Liver (tissue), 8 donors: ENCODE measurements at regions not wholly inside any gene's neighbourhood (a gene's known extent, or its start where the extent isn't known, plus 50 kb on each side); places are given as distances from the start of the nearest gene placed in this dataset.

Source experiments
- DNase-seq: peaks from one replicate; pipeline ENCODE4 v3.0.0-alpha.2; 2017; ENCODE audit warnings: low spot score
- H3K27ac ChIP-seq, 2 donors: one replicate each; pipeline ENCODE4 v1.7.0; 2013; ENCODE audit warnings: inconsistent platforms in 2 of 2, low read length in 2 of 2, control low read depth in 1 of 2, low read depth in 1 of 2, mild to moderate bottlenecking in 1 of 2
- H3K27me3 ChIP-seq, 4 donors: one replicate each; pipeline versions ENCODE4 v1.6.1 to v1.7.0; 2013; ENCODE audit warnings: low read length in 3 of 4, inconsistent platforms in 1 of 4, mild to moderate bottlenecking in 1 of 4, moderate library complexity in 1 of 4; ENCODE audit not compliant: control insufficient read depth in 4 of 4, insufficient read depth in 4 of 4
- H3K36me3 ChIP-seq, 4 donors: one replicate each; pipeline versions ENCODE4 v1.6.1 to v1.7.0; 2013; ENCODE audit warnings: low read length in 3 of 4, mild to moderate bottlenecking in 3 of 4, low read depth in 1 of 4, moderate library complexity in 1 of 4; ENCODE audit not compliant: control insufficient read depth in 4 of 4, insufficient read depth in 3 of 4
- H3K4me1 ChIP-seq, 4 donors: one replicate each; pipeline versions ENCODE4 v1.6.1 to v1.7.0; 2013; ENCODE audit warnings: low read length in 3 of 4, mild to moderate bottlenecking in 3 of 4, moderate library complexity in 1 of 4; ENCODE audit not compliant: control insufficient read depth in 4 of 4, insufficient read depth in 4 of 4
- H3K4me3 ChIP-seq, 3 donors: one replicate each; pipeline versions ENCODE4 v1.6.1 to v1.7.0; 2013; ENCODE audit warnings: low read length in 3 of 3, control low read depth in 1 of 3, low read depth in 1 of 3, mild to moderate bottlenecking in 1 of 3
- H3K9ac ChIP-seq, 2 donors: one replicate each; pipeline ENCODE4 v1.7.0; 2013; ENCODE audit warnings: low read length in 2 of 2, mild to moderate bottlenecking in 2 of 2, moderate library complexity in 2 of 2, control low read depth in 1 of 2, low read depth in 1 of 2
- H3K9me3 ChIP-seq, 4 donors: one replicate each; pipeline versions ENCODE4 v1.6.1 to v1.7.0; 2013; ENCODE audit warnings: low read length in 3 of 4; ENCODE audit not compliant: control insufficient read depth in 4 of 4
- CTCF ChIP-seq: fragments of 150-350 bp; IDR thresholded peaks from 2 replicates; pipeline ENCODE4 v1.5.1; 2017; ENCODE audit warnings: improper control_type of control experiment, low read depth, low read length; ENCODE audit not compliant: missing input control
- EGR1 ChIP-seq, 2 donors: IDR thresholded peaks; 2 replicates each; pipeline ENCODE4 v1.6.1; 2016 to 2018; ENCODE audit warnings: antibody characterized with exemption in 2 of 2, low read depth in 2 of 2
- FOXA1 ChIP-seq: IDR thresholded peaks from 2 replicates; pipeline ENCODE4 v1.6.1; 2016; ENCODE audit warnings: antibody characterized with exemption
- FOXA2 ChIP-seq: IDR thresholded peaks from 2 replicates; pipeline ENCODE4 v1.6.1; 2016; ENCODE audit warnings: antibody characterized with exemption
- GABPA ChIP-seq, 2 donors: IDR thresholded peaks in 1 of 2; conservative IDR thresholded peaks in 1 of 2; 2 replicates each; pipeline ENCODE4 v1.6.1; 2016; ENCODE audit warnings: antibody characterized with exemption in 2 of 2, mild to moderate bottlenecking in 1 of 2, moderate library complexity in 1 of 2
- HNF4A ChIP-seq, 2 donors: conservative IDR thresholded peaks; 2 replicates each; pipeline ENCODE4 v1.6.1; 2016; ENCODE audit warnings: antibody characterized with exemption in 2 of 2, mild to moderate bottlenecking in 2 of 2
- HNF4G ChIP-seq: IDR thresholded peaks from 2 replicates; pipeline ENCODE4 v1.6.1; 2016; ENCODE audit warnings: antibody characterized with exemption
- JUND ChIP-seq, 2 donors: IDR thresholded peaks; 2 replicates each; pipeline ENCODE4 v1.6.1; 2016; ENCODE audit warnings: antibody characterized with exemption in 2 of 2
- MAX ChIP-seq: IDR thresholded peaks from 2 replicates; pipeline ENCODE4 v1.6.1; 2016; ENCODE audit warnings: antibody characterized with exemption
- NR2F2 ChIP-seq: IDR thresholded peaks from 2 replicates; pipeline ENCODE4 v1.6.1; 2016; ENCODE audit warnings: antibody characterized with exemption
- RAD21 ChIP-seq, 2 donors: IDR thresholded peaks; 2 replicates each; pipeline ENCODE4 v1.6.1; 2016; ENCODE audit warnings: antibody characterized with exemption in 2 of 2, mild to moderate bottlenecking in 2 of 2
- REST ChIP-seq: IDR thresholded peaks from 2 replicates; pipeline ENCODE4 v1.6.1; 2016; ENCODE audit warnings: antibody characterized with exemption, mild to moderate bottlenecking
- RXRA ChIP-seq, 2 donors: IDR thresholded peaks; 2 replicates each; pipeline ENCODE4 v1.6.1; 2017 to 2018; ENCODE audit warnings: antibody characterized with exemption in 2 of 2, mild to moderate bottlenecking in 1 of 2
- SP1 ChIP-seq: IDR thresholded peaks from 2 replicates; pipeline ENCODE4 v1.6.1; 2018; ENCODE audit warnings: antibody characterized with exemption, mild to moderate bottlenecking
- TAF1 ChIP-seq: conservative IDR thresholded peaks from 2 replicates; pipeline ENCODE4 v1.6.1; 2016; ENCODE audit warnings: antibody characterized with exemption, mild to moderate bottlenecking
- WGBS: extraction: QIAGEN DNeasy Blood & Tissue Kit; methylation state at CpG from one replicate; pipeline ENCODE4 v1.1.7; 2013; 5-methylcytosine and 5-hydroxymethylcytosine counted together
- TF ChIP-seq, protein P1 (sequence below): IDR thresholded peaks from 2 replicates; pipeline ENCODE4 v1.6.1; 2016; ENCODE audit warnings: antibody characterized with exemption
- TF ChIP-seq, protein P2 (sequence below): IDR thresholded peaks from 2 replicates; pipeline ENCODE4 v1.6.1; 2016; ENCODE audit warnings: antibody characterized with exemption
- donor health status: healthy.
- donor health status: healthy.
- donor health status: healthy.
- donor health status: healthy.
- donor health status: healthy.

DNA sequence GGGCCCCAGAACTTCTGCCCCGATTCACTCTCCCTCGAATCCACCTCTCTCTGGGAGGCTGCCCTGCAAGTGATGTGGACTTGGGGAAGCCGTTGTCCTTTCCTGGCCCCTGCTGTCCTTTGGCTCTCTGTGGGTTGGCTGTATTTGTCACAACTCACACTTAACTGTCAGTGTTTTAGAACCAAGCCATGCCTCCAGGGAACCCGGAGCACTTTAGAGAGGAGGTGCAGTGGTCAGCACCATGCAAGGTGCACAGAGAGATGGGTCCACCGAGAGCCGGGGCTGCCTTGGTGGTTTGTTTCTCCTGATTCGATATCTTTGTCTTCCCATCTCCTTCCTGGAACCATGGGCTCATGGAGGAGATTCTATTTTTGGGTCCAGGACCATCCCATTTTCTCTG lies 129.5 kb upstream of the RTL1 start:
- Histone ChIP-seq H3K9ac (no peak overlapping the region), H3K27me3 (no peaks in the 10 kb centered on the region), H3K4me1 (no peaks in the 10 kb centered on the region), H3K9me3 (no peaks in the 10 kb centered on the region), H3K27ac (no peak overlapping the region), H3K36me3 (no peaks in the 10 kb centered on the region), H3K4me3 (no peak overlapping the region)
- TF ChIP-seq RXRA (IDR thresholded peaks at IDR 0.05) = no peak
- no peak for TF ChIP-seq EGR1 (IDR thresholded peaks at IDR 0.05; ENCODE audit: low read depth in 2 of 2)
- no peak for TF ChIP-seq HNF4A (conservative IDR thresholded peaks at IDR 0.05)
- TF ChIP-seq GABPA (IDR thresholded peaks at IDR 0.05 in 1 of 2, conservative IDR thresholded peaks at IDR 0.05 in 1 of 2) = no peak
- no peak for TF ChIP-seq MAX
- no peak for TF ChIP-seq TAF1
- TF ChIP-seq HNF4G = no peak
- no peak for TF ChIP-seq NR2F2
- no peak for TF ChIP-seq REST
- TF ChIP-seq JUND (IDR thresholded peaks at IDR 0.05) = no peak
- no peak for TF ChIP-seq RAD21 (IDR thresholded peaks at IDR 0.05)
- TF ChIP-seq CTCF = no peak
- no peak for TF ChIP-seq SP1
- TF ChIP-seq FOXA1 = no peak
- TF ChIP-seq, protein P1, sequence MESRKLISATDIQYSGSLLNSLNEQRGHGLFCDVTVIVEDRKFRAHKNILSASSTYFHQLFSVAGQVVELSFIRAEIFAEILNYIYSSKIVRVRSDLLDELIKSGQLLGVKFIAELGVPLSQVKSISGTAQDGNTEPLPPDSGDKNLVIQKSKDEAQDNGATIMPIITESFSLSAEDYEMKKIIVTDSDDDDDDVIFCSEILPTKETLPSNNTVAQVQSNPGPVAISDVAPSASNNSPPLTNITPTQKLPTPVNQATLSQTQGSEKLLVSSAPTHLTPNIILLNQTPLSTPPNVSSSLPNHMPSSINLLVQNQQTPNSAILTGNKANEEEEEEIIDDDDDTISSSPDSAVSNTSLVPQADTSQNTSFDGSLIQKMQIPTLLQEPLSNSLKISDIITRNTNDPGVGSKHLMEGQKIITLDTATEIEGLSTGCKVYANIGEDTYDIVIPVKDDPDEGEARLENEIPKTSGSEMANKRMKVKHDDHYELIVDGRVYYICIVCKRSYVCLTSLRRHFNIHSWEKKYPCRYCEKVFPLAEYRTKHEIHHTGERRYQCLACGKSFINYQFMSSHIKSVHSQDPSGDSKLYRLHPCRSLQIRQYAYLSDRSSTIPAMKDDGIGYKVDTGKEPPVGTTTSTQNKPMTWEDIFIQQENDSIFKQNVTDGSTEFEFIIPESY = no peak
- no peak for TF ChIP-seq FOXA2
- TF ChIP-seq, protein P2, sequence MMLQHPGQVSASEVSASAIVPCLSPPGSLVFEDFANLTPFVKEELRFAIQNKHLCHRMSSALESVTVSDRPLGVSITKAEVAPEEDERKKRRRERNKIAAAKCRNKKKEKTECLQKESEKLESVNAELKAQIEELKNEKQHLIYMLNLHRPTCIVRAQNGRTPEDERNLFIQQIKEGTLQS = no peak
- DNase-seq = no peak
- WGBS = 81% methylated on average over 7 of the region's 7 CpGs
